T-helper 1 cell (primary cell): ENCODE measurements at regions not wholly inside any gene's neighbourhood (a gene's known extent, or its start where the extent isn't known, plus 50 kb on each side); places are given as distances from the start of the nearest gene placed in this dataset.
A peak's percentile ranks its signal among the peaks of the same experiment; 100 is the strongest.

Source experiments
- DNase-seq, 5 donors: peaks; one replicate each; pipeline ENCODE4 v3.0.0-alpha.2; 2012 to 2020

- DNase-seq, result no peak
Measured at GRCh38 chr1:8202182-8202905, 115.6 kb upstream of the SLC45A1 start.

GRCh38 chr1:8201331-8201861 lies 116.5 kb upstream of the SLC45A1 start:
- DNase-seq, result no peak

- DNase-seq, result no peak
Measured at GRCh38 chr1:8200317-8201115, 117.4 kb upstream of the SLC45A1 start.

GRCh38 chr1:8198522-8198921 lies 119.4 kb upstream of the SLC45A1 start:
- DNase-seq, result no peak

GRCh38 chr1:8197493-8198282 lies 120.2 kb upstream of the SLC45A1 start:
- DNase-seq, result no peak

- no peak for DNase-seq
Measured at GRCh38 chr1:8194481-8195227, 123.3 kb upstream of the SLC45A1 start.

- DNase-seq, result no peak
Measured at GRCh38 chr1:8193840-8194406, 124.0 kb upstream of the SLC45A1 start.

GRCh38 chr1:8191474-8191873 lies 126.4 kb upstream of the SLC45A1 start:
- no peak for DNase-seq

- no peak for DNase-seq
Measured at GRCh38 chr1:8189931-8190483, 127.9 kb upstream of the SLC45A1 start.

- no peak for DNase-seq
Measured at GRCh38 chr1:8185400-8185799, 132.5 kb upstream of the SLC45A1 start.

GRCh38 chr1:8184301-8184700 lies 133.6 kb upstream of the SLC45A1 start:
- no peak for DNase-seq

GRCh38 chr1:8182034-8182761 lies 135.7 kb upstream of the SLC45A1 start:
- DNase-seq, result peak in 1 of 5 donors; percentile 88

GRCh38 chr1:8179132-8179793 lies 138.7 kb upstream of the SLC45A1 start:
- no peak for DNase-seq

GRCh38 chr1:8176279-8176678 lies 141.6 kb upstream of the SLC45A1 start:
- no peak for DNase-seq

GRCh38 chr1:8174807-8175206 lies 143.1 kb upstream of the SLC45A1 start:
- DNase-seq, result no peak

- DNase-seq, result no peak
Measured at GRCh38 chr1:8171751-8172464, 145.8 kb upstream of the ERRFI1 start.

- no peak for DNase-seq
Measured at GRCh38 chr1:8170059-8170835, 144.1 kb upstream of the ERRFI1 start.

GRCh38 chr1:8169364-8170058 lies 143.4 kb upstream of the ERRFI1 start:
- peak in 4 of 5 donors; percentile 32 to 86 (median 39) for DNase-seq
